ENCODE measurements at regions not wholly inside any gene's neighbourhood (a gene's known extent, or its start where the extent isn't known, plus 50 kb on each side); places are given as distances from the start of the nearest gene placed in this dataset.

DNA sequence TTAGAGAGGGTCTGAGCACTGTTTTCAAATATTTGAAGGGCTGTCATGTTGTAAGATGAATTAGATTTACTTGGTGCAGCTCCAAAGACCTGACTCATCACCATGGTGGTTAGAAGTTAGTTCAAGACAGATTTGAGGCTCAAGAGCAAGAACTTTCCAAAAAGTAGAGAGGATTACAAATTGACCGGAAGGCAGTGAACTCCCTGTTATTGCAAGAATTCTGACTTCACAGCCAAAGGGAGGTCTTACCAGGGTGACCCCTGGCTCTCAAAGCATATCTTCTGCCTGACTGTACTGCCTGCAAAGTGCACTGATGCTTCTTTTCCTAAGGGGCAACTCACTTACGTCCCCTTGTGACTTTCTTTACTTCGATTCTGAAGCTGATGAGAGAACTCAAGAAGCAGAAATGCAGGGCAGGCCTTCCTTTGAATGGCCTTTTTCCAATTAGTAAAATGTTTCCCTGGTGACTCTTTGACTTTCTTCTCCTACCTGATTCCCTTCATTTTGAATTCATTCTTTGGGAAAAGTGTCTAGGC lies 86.4 kb downstream of the NAV1 start:
- Mint-ChIP-seq H3K9me3 (no peaks in the 10 kb centered on the region), H3K4me3 (no peak overlapping the region), H3K4me1 (no peaks in the 10 kb centered on the region), H3K27me3 (no peaks in the 10 kb centered on the region), H3K27ac (no peak overlapping the region), H3K36me3 (no peaks in the 10 kb centered on the region)

DNA sequence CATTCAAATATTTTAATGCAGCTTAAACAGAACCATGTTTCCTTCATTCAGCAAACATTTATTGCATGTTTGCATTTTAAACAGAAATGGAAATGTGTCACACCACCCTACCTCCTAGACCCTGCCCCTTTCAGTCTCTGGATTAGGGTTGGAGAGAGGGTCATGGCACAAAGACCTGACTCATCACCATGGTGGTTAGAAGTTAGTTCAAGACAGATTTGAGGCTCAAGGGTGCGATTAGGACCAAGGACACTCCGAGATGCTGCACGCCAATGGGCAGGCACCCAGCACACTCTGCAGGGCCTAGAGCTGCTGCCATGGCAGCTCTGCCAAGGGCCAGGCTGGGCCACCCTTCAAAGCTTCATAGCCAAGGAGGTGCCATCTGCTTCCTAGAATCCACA lies 86.9 kb downstream of the NAV1 start:
- no peak overlapping the region for H3K4me3 Mint-ChIP-seq
- H3K36me3 Mint-ChIP-seq: no peaks in the 10 kb centered on the region
- H3K27me3 Mint-ChIP-seq: no peaks in the 10 kb centered on the region
- H3K4me1 Mint-ChIP-seq: no peaks in the 10 kb centered on the region
- H3K27ac Mint-ChIP-seq: no peak overlapping the region
- no peaks in the 10 kb centered on the region for H3K9me3 Mint-ChIP-seq

DNA sequence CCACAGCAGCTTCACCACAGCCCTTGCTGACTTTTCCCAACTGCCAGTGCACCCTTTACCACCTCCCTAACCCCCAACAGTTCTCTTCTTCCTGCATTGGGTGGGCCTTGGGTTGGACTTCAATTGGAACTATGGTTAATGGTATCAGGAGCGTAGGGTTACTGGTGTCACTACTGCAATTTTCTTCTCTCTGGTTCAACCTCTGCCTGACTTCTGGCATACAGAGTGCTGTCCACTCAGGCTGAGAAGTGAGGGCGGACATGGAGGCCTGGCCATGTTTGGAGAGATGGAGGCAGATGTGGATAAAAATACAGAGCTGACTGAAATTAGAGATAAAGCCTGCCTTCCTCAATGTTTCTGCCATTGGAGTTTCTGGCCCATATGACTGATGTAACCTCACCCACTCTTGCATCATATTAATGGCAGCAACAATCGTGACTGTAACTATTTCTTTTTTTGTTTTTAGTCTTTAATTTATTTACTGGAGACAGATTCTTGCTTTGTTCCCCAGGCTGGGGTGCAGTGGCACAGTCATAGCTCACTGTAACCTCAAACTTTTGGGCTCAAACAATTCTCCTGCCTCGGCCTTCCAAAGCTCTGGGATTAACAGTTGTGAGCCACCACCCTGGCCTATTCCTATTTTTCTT lies 87.8 kb downstream of the NAV1 start:
- H3K27ac Mint-ChIP-seq: no peak overlapping the region

DNA sequence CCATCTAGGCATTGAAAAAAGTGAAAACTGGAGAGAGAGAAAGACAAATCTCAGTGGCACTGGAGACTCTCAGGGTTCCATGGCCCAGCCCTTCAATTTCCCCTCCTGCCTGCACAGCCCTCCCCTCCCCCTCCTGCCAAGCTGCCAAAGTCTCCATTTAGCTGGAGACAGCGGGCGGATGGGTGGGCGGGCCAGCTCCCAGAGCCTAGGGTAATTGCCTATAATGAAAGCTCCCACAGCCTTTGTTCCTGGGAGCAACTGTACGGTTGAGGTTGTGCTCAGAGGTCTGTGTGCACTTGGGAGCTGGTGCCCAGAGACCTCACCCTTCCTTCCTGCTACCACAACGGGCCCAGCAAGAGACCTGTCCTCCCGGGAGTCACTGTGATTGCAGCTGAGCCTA lies 89.6 kb downstream of the NAV1 start:
- H3K36me3 Mint-ChIP-seq: no peaks in the 10 kb centered on the region
- H3K27me3 Mint-ChIP-seq: no peaks in the 10 kb centered on the region

More for the DNA sequence above, 87.8 kb downstream of the NAV1 start:
- no peaks in the 10 kb centered on the region for H3K4me1 Mint-ChIP-seq
- H3K9me3 Mint-ChIP-seq: no peaks in the 10 kb centered on the region
- no peaks in the 10 kb centered on the region for H3K36me3 Mint-ChIP-seq
- H3K4me3 Mint-ChIP-seq: no peak overlapping the region
- no peaks in the 10 kb centered on the region for H3K27me3 Mint-ChIP-seq

DNA sequence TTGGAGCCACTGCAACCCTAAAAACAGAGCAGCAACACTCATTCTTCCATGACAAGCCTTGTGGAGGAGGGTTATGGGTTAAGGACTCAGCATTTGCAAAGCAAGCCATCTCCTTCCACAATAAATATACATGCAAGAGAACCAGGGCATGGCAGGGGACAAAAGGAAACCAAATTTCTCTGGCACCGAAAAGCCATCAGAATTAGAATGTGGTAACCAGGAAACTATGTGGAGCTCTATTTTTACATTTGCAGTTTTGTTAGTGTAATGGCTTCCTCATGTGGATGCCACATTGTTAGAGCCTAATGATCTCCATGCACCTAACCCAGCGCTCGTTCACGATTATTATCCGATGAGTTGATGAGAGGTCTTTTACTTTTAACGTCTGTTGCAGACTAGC lies 91.7 kb downstream of the NAV1 start:
- Mint-ChIP-seq H3K4me3 (no peak overlapping the region), H3K36me3 (no peaks in the 10 kb centered on the region), H3K9me3 (no peaks in the 10 kb centered on the region), H3K27me3 (no peaks in the 10 kb centered on the region), H3K4me1 (no peaks in the 10 kb centered on the region), H3K27ac (no peak overlapping the region)

More for the DNA sequence above, 89.6 kb downstream of the NAV1 start:
- no peaks in the 10 kb centered on the region for H3K9me3 Mint-ChIP-seq
- H3K4me1 Mint-ChIP-seq: no peaks in the 10 kb centered on the region
- no peak overlapping the region for H3K4me3 Mint-ChIP-seq
- no peak overlapping the region for H3K27ac Mint-ChIP-seq

DNA sequence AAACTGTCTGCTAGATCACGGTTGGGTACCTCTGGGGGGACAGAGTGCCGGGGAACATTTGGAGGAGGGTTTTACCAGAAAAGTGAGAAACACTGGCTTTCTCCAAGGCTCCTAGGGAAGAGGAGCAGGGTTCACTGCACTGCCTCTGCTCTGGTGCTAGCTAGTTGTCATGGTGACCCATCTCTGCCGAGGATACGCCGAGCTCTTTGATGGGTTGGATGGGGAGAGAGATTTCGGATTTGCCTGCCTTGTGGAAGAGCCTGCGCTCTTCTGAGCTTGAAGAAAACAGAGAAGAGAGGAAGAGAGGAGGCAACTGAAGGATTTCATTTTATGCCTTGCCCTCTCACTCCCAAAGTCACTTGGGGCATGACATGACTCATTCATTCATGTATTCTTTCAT lies 92.1 kb downstream of the NAV1 start:
- Mint-ChIP-seq H3K36me3 (no peaks in the 10 kb centered on the region), H3K9me3 (no peaks in the 10 kb centered on the region), H3K27ac (no peak overlapping the region), H3K27me3 (no peaks in the 10 kb centered on the region), H3K4me3 (no peak overlapping the region), H3K4me1 (no peaks in the 10 kb centered on the region)

DNA sequence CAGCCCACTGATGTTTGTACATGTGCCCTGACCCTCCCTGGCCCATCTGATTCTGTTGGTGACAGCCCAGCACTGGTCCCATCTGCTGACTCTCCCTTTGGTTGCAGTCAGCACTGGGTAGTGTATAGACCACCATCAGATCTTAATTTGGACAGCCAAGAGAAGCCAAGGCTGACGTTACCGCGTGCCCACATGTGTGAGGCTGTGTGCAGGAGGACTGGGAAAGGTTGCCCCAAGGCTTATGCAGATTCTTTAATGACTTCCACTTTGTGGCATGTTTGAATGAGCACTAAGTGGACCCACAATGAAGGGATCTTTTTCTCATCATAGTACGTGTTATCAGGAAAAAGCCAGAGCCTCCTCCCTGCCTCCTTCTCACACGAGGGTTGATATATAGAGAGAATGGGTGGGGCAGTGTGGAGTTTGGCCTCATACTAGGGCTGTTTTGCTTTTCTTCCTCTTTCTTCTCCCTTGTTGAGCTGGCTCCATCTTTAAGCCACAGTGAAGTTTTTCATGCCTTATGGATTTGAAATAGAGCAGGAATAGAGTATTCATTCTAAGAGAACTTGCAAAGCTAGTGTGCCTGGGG lies 93.5 kb downstream of the NAV1 start:
- Mint-ChIP-seq H3K36me3 (no peaks in the 10 kb centered on the region), H3K4me3 (no peak overlapping the region), H3K9me3 (no peaks in the 10 kb centered on the region), H3K27ac (no peak overlapping the region), H3K4me1 (no peaks in the 10 kb centered on the region), H3K27me3 (no peaks in the 10 kb centered on the region)

DNA sequence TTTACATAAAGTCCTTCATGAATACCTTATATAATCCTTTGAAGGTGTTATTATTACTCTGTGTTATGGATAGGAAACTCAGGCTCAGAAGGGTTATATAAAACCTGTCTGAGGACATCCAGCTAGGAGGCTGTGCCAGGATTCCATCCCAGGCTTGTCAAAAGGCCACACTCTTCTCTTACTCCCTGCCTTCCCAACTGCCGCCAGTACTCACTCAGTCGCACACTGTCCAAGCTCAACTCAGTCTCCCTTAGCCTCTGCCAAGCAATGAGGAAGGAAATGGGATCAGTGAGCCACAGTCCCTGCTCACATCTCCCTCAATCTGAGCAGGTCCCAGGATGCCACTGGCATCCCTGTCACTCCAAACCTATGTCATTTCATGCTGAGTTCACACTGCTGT lies 94.4 kb downstream of the NAV1 start:
- Mint-ChIP-seq H3K27me3 (no peaks in the 10 kb centered on the region), H3K36me3 (no peaks in the 10 kb centered on the region), H3K4me1 (no peaks in the 10 kb centered on the region), H3K27ac (no peak overlapping the region), H3K9me3 (no peaks in the 10 kb centered on the region), H3K4me3 (no peak overlapping the region)

DNA sequence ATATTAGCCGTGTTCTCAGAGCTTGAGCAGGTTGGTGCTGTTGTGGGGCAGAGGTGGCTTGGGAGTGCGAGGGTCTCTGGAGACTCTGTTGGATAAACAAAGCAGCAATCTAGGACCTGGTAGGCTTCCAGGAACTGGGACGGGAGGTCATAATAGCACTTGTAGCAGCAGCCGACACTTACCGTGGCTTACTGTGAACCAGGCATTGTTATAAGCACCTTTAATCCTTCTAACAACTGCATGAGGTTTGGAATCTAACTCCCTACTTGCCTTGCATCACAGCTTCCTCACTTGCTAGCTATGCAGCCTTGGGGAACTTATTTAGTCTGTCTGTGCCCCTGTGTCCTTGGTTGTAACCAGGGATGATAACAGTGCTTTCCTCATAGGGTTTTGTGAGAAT lies 94.9 kb downstream of the NAV1 start:
- no peak overlapping the region for H3K4me3 Mint-ChIP-seq
- H3K27ac Mint-ChIP-seq: no peak overlapping the region
- H3K36me3 Mint-ChIP-seq: no peaks in the 10 kb centered on the region
- H3K9me3 Mint-ChIP-seq: no peaks in the 10 kb centered on the region
- H3K4me1 Mint-ChIP-seq: no peaks in the 10 kb centered on the region
- H3K27me3 Mint-ChIP-seq: no peaks in the 10 kb centered on the region

DNA sequence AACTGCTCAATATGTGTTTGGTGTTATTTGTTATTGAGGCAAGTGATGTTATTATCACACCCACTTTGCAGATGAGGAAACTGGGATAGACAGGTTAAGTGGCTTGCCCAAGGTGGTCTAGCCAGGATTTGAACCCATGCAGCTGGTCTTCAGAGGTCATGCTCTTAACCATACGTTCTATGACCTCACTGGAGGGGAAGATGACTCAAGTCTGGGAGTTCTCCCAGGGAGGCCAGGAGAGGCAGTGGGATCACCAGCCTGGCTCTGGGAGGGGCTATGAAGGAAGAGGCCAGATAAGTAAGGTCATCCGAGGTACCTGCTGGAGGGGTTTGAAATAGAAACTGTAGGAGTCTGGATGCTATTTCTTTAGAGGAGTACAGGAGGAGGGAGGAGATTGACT lies 95.3 kb downstream of the NAV1 start:
- Mint-ChIP-seq H3K36me3 (no peaks in the 10 kb centered on the region), H3K27me3 (no peaks in the 10 kb centered on the region), H3K4me1 (no peaks in the 10 kb centered on the region)

DNA sequence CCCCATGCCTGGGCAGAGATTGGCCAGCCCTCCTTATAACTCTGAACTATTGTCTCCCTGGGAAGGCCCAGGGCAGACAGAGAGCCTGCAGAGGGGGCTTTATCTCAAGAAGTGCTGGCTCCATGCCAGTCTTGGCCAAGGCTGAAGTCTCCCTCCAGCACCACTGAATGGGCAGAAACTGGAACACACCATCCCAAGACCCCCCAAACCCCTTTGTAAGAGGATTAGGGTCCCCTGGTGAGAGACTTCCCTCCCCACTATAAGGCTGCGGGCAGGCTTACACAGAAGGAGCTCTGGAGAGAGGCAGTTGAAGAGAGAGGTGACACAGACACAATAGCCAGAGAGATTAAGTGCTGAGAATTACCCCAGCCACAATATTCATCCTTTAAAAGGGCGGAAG lies 97.2 kb downstream of the NAV1 start:
- Mint-ChIP-seq H3K4me1 (no peaks in the 10 kb centered on the region), H3K9me3 (no peaks in the 10 kb centered on the region), H3K4me3 (no peak overlapping the region), H3K27me3 (no peaks in the 10 kb centered on the region), H3K36me3 (no peaks in the 10 kb centered on the region), H3K27ac (no peak overlapping the region)

More for the DNA sequence above, 95.3 kb downstream of the NAV1 start:
- Mint-ChIP-seq H3K4me3 (no peak overlapping the region), H3K27ac (no peak overlapping the region), H3K9me3 (no peaks in the 10 kb centered on the region)

DNA sequence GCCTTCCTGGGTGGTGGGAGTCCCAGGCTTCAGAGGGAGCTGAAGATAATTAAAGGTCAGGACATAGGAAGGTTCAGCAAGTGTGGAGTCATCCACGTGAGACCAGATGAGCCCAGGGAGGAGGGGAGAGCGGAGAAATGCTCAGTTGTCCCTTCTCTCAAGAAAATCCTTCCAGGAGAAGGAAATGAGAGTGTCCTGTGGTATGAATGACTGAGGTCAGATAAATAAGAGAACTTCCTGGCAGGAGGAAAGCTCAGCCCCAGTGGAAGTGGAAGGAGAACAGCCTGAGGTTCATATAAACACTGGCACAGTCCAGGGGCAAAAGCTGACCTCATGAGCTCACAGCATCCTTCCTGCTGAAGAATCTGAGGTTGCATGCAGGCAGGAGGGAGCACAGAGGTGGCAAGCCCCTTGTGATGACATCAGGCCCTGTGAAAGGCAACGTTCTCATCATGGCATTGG lies 97.6 kb downstream of the NAV1 start:
- H3K4me1 Mint-ChIP-seq: no peaks in the 10 kb centered on the region
- H3K27me3 Mint-ChIP-seq: no peaks in the 10 kb centered on the region
- no peaks in the 10 kb centered on the region for H3K36me3 Mint-ChIP-seq
- no peak overlapping the region for H3K27ac Mint-ChIP-seq
- no peaks in the 10 kb centered on the region for H3K9me3 Mint-ChIP-seq
- H3K4me3 Mint-ChIP-seq: no peak overlapping the region

DNA sequence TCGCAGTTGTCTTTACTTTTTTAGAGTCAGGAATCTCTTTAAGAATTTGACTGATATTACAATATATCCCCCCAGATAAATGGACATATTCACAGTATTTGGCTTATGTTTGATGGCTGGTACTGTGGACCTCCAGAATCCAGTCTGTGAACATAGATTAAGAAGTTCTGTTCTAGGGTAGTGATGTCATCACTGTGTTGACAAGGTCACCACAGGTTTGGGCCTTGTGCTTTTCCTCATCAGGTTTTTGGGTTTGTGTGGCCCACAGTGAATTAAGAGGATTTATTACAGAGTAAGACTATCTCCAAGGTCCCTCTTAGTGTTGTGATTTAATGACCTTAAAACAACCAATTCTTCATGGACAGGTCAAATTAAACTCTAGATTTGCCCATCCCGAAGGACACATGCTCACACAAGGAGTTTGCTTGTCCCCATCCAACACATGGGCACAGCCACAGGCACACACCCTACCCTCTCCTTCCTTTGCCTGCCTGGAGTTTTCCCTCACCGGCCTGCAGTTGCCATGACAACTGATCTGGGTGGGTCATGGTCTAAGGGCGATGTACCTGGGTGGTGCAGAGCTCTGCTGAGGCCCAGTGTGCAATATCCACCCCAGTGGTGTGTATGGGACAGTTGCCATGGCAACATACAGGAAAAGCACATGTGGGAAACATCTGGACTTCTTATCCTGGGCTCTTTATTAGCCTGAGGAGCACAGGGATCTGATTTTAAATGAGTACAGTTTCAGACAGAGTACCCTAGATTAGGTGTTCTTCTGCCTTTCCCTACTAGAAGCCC lies 98.6 kb downstream of the NAV1 start:
- H3K4me3 Mint-ChIP-seq: no peak overlapping the region

DNA sequence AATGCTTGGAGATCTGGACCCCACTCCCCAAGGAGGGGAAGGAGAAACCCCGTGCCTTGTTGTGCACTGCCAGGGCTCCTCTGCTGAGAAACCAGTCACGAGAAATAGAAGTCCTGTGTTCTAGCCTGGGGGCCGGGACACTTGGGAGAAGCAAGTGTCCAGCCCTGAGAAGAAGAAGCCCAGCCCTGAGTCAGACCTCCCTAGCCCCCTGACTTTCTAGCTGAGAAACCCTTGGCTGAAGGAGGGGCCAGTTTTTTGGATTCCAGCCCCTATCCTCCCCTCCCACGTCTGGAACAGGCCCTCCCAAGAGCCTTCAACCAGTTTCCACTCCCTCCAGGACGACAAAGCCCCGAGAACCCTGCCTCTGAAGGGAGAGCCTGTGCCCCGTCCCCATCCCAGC lies 100.5 kb downstream of the NAV1 start:
- no peaks in the 10 kb centered on the region for H3K4me1 Mint-ChIP-seq
- peaks cover 1% of the 10 kb centered on the region for H3K36me3 Mint-ChIP-seq
- H3K4me3 Mint-ChIP-seq: no peak overlapping the region
- no peak overlapping the region for H3K27ac Mint-ChIP-seq
- no peaks in the 10 kb centered on the region for H3K27me3 Mint-ChIP-seq
- H3K9me3 Mint-ChIP-seq: no peaks in the 10 kb centered on the region

More for the DNA sequence above, 98.6 kb downstream of the NAV1 start:
- no peaks in the 10 kb centered on the region for H3K9me3 Mint-ChIP-seq
- H3K4me1 Mint-ChIP-seq: no peaks in the 10 kb centered on the region
- H3K27me3 Mint-ChIP-seq: no peaks in the 10 kb centered on the region
- H3K27ac Mint-ChIP-seq: no peak overlapping the region
- H3K36me3 Mint-ChIP-seq: no peaks in the 10 kb centered on the region

DNA sequence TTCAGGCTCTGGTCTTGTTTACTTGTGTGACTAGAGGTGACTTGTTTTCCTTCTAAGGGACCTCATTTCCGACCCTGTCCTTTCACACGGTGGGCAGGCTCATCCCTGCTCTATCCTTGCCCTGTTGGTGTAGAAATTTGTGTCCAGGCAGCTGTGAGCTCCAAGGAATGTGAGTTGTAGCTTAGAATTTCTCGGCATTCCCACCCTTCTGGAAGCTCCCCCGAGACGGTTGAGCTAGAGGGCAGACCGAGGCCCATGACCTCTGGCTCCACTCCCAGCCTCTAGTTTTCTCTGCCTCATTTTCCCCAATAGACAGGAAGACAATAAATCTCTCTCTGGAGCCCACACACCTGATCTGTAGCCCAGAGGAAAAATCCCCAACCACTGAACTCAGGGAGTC lies 100.9 kb downstream of the NAV1 start:
- H3K4me1 Mint-ChIP-seq: no peaks in the 10 kb centered on the region
- no peaks in the 10 kb centered on the region for H3K9me3 Mint-ChIP-seq
- no peak overlapping the region for H3K27ac Mint-ChIP-seq
- peaks cover 5% of the 10 kb centered on the region for H3K36me3 Mint-ChIP-seq
- H3K4me3 Mint-ChIP-seq: no peak overlapping the region
- no peaks in the 10 kb centered on the region for H3K27me3 Mint-ChIP-seq

DNA sequence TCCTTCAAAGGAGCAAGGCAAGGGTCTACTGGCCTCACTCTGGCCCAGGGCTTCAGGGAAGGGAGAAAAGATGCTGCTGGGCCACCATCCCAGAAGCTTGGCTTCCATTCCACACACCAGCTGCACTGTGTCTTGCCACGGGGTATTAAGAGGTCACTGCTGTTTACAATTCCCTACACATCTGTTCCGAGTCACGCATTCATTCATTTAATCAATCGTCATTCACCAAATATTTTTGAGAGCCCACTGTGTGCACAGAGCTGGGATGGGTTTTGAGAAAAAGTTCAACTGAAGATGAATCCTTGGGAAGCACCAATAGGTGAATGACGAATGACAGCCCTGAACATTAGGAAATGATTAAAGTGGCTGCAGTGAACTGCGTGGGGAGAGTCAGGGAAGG lies 101.7 kb downstream of the NAV1 start:
- Mint-ChIP-seq H3K36me3 (peaks cover 5% of the 10 kb centered on the region), H3K27me3 (no peaks in the 10 kb centered on the region), H3K9me3 (no peaks in the 10 kb centered on the region), H3K27ac (no peak overlapping the region), H3K4me1 (no peaks in the 10 kb centered on the region), H3K4me3 (no peak overlapping the region)

All from activated naive CD4-positive, alpha-beta T cell treated with anti-CD3 and anti-CD28 coated beads, Interleukin-2, amount 50 U/mL, for 24 hours (primary cell).